Anterior cingulate cortex (tissue), 58 donors: ENCODE measurements at regions not wholly inside any gene's neighbourhood (a gene's known extent, or its start where the extent isn't known, plus 50 kb on each side); places are given as distances from the start of the nearest gene placed in this dataset.

Experiments used
- DNase-seq, 58 donors: peaks; one replicate each; lab custom pipeline; 2025; lab: John Stamatoyannopoulos, UW

- peak in 23 of 58 donors; percentile 1 to 62 (median 9) for DNase-seq
These were observed 69.0 kb upstream of the VOPP1 start for GRCh38 chr7:55641273-55641691.

- no peak for DNase-seq
These were observed 67.3 kb upstream of the VOPP1 start for GRCh38 chr7:55639640-55640039.

GRCh38 chr7:55629051-55629677, 56.9 kb upstream of the VOPP1 start:
- DNase-seq = no peak

- no peak for DNase-seq
These were observed 52.5 kb upstream of the VOPP1 start for GRCh38 chr7:55624813-55625212.

- no peak for DNase-seq
These were observed 51.3 kb upstream of the VOPP1 start for GRCh38 chr7:55623617-55624016.

GRCh38 chr7:55622241-55622640, 49.9 kb upstream of the VOPP1 start:
- no peak for DNase-seq
